ENCODE measurements at regions not wholly inside any gene's neighbourhood (a gene's known extent, or its start where the extent isn't known, plus 50 kb on each side); places are given as distances from the start of the nearest gene placed in this dataset.

- H3K4me3 ChIP-seq (ENCODE audit: low read depth, low read length) = no peak overlapping the region
Observed at GRCh38 chr2:157046396-157046795, 211.1 kb upstream of the GALNT5 start.

- no peak overlapping the region for H3K4me3 ChIP-seq (ENCODE audit: low read depth, low read length)
Observed at GRCh38 chr2:157052685-157053224, 204.8 kb upstream of the GALNT5 start.

- no peak overlapping the region for H3K4me3 ChIP-seq (ENCODE audit: low read depth, low read length)
Observed at GRCh38 chr2:157053876-157054275, 203.6 kb upstream of the GALNT5 start.

DNA sequence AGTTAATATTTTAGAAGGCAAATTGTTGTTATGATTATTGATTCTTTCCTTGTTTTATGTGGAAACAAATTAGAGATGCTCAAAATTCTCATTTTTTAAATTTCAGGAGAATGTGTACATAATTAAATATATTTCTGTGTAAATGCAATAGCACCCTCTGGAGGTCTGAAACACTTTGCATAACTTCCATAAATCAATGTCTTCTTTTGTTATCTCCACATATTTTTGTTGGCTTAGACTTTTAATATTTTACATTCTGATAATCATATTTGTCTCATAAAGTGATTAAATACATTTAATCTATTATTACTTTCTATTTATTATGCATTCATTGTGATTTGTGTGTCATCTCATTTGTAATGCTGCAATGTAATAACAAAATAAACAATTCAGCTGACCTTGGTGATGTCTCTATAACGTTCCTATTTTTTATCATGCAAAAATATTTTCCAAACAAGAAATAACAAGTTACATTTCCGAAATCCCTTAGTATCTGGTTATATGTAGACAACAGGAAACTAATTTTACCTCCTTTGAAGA lies 201.8 kb upstream of the GALNT5 start:
- H3K4me3 ChIP-seq (ENCODE audit: low read depth, low read length) = no peak overlapping the region

- no peak overlapping the region for H3K4me3 ChIP-seq (ENCODE audit: low read depth, low read length)
Observed at GRCh38 chr2:157056200-157056676, 201.3 kb upstream of the GALNT5 start.

- no peak overlapping the region for H3K4me3 ChIP-seq (ENCODE audit: low read depth, low read length)
Observed at GRCh38 chr2:157058161-157058560, 199.3 kb upstream of the GALNT5 start.

GRCh38 chr2:157059036-157059435 lies 198.5 kb upstream of the GALNT5 start:
- no peak overlapping the region for H3K4me3 ChIP-seq (ENCODE audit: low read depth, low read length)

GRCh38 chr2:157061799-157062198 lies 195.7 kb upstream of the GALNT5 start:
- H3K4me3 ChIP-seq (ENCODE audit: low read depth, low read length) = no peak overlapping the region

DNA sequence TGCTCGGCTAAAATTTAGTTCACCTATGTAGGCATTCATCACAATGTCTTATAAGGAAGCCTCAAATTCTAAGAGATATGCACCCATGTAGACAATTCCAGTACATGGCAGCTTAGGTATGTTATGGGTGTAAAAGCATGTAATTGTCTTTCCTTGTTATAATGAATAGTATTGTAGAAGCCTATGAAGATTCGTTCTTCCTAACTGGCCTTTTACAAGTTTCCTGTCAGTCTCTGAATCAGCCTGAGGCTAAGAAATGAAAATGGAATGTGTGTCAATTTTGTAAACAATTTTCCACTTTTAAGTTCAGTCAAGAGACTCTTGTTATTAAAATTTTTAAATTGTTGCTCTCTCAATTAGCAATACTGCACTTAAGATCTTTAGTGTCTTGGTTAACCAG lies 189.9 kb upstream of the GALNT5 start:
- no peak overlapping the region for H3K4me3 ChIP-seq (ENCODE audit: low read depth, low read length)

DNA sequence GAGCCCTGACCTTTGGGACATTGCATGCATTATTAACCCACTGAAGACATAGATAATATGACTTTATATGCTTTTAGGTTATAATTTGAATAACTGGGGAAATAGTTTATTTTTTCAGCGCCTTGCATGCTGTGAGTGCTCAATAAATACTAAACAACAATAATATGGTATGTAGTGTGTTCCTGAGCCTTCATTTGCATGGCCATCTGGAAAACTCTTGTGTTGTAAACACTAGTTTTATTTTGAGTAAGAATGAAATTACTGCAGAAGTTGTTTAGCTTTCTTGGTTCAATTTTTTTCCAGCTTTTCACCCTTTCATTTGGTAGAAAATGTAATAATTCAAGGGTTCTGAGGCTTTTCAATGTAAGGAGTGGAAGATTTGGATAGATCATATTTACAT lies 189.3 kb upstream of the GALNT5 start:
- H3K4me3 ChIP-seq (ENCODE audit: low read depth, low read length) = no peak overlapping the region

- H3K4me3 ChIP-seq (ENCODE audit: low read depth, low read length) = no peak overlapping the region
Observed at GRCh38 chr2:157075924-157076323, 181.6 kb upstream of the GALNT5 start.

DNA sequence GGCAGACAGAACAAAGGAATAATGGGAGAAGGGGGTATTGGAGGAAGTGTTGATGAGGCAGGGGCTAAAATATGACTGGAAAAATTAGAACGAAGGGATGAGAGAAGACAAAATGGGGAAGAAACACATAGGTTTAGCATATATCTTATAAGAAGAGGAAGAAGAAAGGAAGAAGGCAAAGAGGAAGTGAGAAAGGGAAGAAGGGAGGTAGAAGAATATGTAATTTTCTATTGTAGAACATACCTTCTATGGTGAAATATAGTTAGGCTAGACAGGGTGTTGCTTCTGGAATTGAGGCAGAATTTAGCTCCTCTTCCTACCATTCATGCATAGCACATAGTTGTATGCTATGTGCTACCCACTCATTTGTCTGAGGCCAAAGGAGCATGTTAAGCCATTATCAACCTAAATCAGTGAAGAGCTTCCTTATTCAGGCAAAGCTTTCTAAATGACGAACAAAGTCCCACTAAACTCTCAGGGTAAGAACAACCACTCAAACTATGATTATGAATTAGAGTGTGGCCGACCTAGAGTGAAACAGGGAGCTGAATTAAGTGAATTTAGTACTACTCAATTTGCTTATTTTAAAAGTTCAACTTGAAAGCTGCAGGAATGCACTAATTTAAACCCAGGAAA lies 180.9 kb upstream of the GALNT5 start:
- H3K4me3 ChIP-seq (ENCODE audit: low read depth, low read length) = no peak overlapping the region

DNA sequence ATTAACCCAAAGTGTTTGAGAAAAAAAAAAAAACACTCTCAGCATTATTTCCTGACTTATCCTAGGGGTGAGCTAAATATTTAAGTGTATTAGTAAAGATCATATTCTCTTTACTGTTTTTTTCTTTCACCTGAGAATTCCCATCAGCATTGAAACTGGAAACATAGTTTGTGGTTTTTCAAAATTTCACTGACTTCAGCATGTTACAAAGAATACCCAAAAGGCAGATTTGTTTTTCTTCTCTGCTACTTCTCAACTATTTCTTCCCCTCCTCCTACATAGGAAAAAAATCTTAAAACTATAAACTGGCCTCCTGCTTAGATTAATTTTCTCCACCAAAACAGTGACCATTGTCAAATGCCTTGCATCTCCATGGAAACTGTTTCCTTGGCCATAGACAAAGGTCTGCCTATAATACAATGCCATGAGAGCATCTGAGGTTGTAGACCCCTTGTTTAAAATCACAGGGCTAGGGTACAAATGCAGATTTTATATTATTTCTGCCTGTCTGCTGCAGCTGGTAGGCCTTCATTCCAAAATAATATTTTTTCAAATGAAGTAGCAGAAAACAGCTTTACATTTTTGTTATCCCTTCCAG lies 179.7 kb upstream of the GALNT5 start:
- H3K4me3 ChIP-seq (ENCODE audit: low read depth, low read length) = no peak overlapping the region

GRCh38 chr2:157082950-157083349 lies 174.6 kb upstream of the GALNT5 start:
- no peak overlapping the region for H3K4me3 ChIP-seq (ENCODE audit: low read depth, low read length)

DNA sequence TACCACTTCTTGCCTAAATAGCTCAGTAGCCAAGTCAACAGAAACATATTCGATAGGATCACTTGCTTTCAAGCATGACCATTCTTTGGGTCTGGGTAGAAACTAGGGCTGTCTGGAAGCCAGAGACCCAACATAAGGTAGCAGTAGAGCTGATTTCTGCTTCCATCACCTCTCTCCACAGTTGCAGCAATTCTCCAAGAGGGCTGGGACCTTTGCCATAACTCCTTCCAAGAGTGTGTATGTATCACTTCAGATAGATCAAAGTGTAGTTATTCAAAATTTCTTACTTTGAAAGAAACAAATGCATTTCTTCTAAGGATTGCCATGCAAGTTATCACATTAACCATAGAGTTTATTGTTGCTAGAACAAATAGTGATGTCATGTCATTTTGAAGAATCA lies 172.0 kb upstream of the GALNT5 start:
- H3K4me3 ChIP-seq (ENCODE audit: low read depth, low read length) = no peak overlapping the region

GRCh38 chr2:157087373-157088002 lies 170.0 kb upstream of the GALNT5 start:
- H3K4me3 ChIP-seq (ENCODE audit: low read depth, low read length) = no peak overlapping the region

- no peak overlapping the region for H3K4me3 ChIP-seq (ENCODE audit: low read depth, low read length)
Observed at GRCh38 chr2:157093666-157094065, 163.8 kb upstream of the GALNT5 start.

DNA sequence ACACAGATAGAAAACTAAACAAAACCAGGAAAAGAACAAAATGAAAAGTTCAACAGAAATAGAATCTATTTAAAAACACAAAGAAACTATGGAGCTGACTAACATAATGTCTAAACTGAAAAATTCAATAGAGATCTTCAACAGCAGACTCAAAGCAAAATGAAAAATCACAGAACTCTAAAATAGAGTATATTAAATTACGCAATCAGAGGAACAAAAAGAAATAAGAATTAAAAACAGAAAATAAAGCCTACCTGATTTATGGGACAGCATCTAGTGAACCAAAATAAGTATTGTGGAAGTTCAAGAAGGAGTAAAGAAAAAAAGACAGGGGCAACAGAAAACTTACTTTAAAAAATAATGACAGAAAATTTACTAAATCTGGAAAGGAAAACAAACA lies 152.1 kb upstream of the GALNT5 start:
- H3K4me3 ChIP-seq (ENCODE audit: low read depth, low read length) = no peak overlapping the region

DNA sequence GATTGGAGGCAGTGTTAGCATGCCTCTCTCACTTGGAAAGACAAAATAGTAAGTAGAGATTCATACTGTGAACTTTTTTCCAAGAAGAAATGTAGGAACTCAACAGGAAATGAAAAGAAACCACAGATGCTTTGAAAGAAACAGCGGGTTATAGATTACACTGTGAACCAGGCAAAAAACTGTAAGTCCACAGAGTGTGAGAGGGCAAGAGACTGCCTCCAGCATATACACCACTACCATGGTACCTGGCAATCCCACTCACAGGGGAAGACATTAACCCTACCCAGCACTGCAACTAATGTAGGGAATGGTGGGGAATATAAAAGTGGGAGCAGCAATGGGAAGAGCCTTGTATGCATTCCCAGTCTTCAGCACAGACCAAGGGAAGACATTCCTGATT lies 150.6 kb upstream of the GALNT5 start:
- no peak overlapping the region for H3K4me3 ChIP-seq (ENCODE audit: low read depth, low read length)

DNA sequence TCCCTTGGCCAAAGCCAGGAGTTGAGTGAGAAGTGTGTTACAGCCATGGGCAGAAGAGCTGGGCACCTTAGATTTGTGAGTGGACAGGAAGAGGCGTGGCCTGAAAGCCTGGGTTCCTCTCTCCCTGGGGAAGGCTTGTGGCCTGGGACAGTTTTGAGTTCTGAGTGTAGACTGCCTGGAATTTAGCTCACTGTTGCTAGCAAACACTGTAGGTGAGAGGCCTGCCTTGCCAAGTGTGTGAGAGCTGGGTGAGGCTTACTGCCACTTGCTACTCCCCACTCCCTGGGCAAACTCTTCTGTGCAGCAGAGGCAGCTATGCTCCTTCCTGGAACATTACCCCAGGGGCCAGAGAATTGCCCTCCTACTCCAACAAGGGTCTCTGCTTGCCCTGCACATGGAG lies 150.0 kb upstream of the GALNT5 start:
- no peak overlapping the region for H3K4me3 ChIP-seq (ENCODE audit: low read depth, low read length)

- H3K4me3 ChIP-seq (ENCODE audit: low read depth, low read length) = no peak overlapping the region
Observed at GRCh38 chr2:157107877-157108276, 149.6 kb upstream of the GALNT5 start.

GRCh38 chr2:157122776-157123175 lies 134.7 kb upstream of the GALNT5 start:
- no peak overlapping the region for H3K4me3 ChIP-seq (ENCODE audit: low read depth, low read length)

All from iPS-11a (cell line).